ENCODE measurements at regions not wholly inside any gene's neighbourhood (a gene's known extent, or its start where the extent isn't known, plus 50 kb on each side); places are given as distances from the start of the nearest gene placed in this dataset.

DNA sequence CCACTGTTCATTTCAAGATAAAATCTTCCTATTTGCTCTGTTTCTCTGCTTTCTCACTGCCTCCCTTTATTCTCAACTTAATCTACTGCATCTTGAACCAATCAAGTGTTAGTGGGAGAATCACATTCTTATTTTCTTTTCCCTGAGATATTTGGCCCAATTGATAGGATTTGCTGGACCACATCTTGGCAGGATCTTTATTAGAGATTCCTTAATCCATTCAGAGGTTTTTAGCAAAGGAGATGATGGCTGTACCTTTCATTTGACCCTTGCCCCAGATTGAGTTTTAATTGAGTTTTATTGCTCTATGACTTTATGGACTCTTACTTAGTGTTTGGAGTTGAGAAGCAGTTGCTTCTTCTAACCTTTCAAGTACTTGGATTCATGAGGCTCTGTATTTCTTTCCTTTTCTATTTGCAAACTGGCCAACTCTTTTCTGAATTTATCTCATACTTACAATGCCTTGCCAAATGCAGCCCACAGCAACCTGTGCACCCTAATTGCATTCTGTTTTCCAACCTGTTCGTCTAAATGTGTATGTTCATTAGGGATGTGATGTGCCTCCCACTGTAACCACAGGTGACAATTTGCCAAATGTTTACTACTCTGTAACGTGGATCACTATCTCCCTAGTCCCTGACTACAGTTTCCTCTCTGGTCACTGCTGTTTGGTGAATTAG is 274.8 kb upstream of the KAZN start:
- TF ChIP-seq, protein P1, sequence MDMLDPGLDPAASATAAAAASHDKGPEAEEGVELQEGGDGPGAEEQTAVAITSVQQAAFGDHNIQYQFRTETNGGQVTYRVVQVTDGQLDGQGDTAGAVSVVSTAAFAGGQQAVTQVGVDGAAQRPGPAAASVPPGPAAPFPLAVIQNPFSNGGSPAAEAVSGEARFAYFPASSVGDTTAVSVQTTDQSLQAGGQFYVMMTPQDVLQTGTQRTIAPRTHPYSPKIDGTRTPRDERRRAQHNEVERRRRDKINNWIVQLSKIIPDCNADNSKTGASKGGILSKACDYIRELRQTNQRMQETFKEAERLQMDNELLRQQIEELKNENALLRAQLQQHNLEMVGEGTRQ (IDR thresholded peaks at IDR 0.05), result no peak
- TF ChIP-seq, protein P2, sequence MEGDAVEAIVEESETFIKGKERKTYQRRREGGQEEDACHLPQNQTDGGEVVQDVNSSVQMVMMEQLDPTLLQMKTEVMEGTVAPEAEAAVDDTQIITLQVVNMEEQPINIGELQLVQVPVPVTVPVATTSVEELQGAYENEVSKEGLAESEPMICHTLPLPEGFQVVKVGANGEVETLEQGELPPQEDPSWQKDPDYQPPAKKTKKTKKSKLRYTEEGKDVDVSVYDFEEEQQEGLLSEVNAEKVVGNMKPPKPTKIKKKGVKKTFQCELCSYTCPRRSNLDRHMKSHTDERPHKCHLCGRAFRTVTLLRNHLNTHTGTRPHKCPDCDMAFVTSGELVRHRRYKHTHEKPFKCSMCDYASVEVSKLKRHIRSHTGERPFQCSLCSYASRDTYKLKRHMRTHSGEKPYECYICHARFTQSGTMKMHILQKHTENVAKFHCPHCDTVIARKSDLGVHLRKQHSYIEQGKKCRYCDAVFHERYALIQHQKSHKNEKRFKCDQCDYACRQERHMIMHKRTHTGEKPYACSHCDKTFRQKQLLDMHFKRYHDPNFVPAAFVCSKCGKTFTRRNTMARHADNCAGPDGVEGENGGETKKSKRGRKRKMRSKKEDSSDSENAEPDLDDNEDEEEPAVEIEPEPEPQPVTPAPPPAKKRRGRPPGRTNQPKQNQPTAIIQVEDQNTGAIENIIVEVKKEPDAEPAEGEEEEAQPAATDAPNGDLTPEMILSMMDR (IDR thresholded peaks at IDR 0.05), result no peak
- TF ChIP-seq SMC3 (IDR thresholded peaks at IDR 0.05), result no peak
- TF ChIP-seq RFX5 (IDR thresholded peaks at IDR 0.05), result no peak
- TF ChIP-seq EP300 (IDR thresholded peaks at IDR 0.05), result no peak
- TF ChIP-seq JUN (IDR thresholded peaks at IDR 0.05), result no peak
- TF ChIP-seq POLR2A (IDR thresholded peaks at IDR 0.05; ENCODE audit: low read length), result no peak
- TF ChIP-seq NR3C1 (IDR thresholded peaks at IDR 0.05), result no peak
- no peak for TF ChIP-seq POLR2AphosphoS2 (conservative IDR thresholded peaks at IDR 0.05; ENCODE audit: low read length)
- no peak for TF ChIP-seq CBX2 (IDR thresholded peaks at IDR 0.05; ENCODE audit: borderline replicate concordance, low read depth)
- TF ChIP-seq, protein P3, sequence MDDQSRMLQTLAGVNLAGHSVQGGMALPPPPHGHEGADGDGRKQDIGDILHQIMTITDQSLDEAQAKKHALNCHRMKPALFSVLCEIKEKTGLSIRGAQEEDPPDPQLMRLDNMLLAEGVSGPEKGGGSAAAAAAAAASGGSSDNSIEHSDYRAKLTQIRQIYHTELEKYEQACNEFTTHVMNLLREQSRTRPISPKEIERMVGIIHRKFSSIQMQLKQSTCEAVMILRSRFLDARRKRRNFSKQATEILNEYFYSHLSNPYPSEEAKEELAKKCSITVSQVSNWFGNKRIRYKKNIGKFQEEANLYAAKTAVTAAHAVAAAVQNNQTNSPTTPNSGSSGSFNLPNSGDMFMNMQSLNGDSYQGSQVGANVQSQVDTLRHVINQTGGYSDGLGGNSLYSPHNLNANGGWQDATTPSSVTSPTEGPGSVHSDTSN (IDR thresholded peaks at IDR 0.05), result no peak
- no peak for TF ChIP-seq MAFK (IDR thresholded peaks at IDR 0.05; ENCODE audit: partially characterized antibody)
- TF ChIP-seq, protein P4, sequence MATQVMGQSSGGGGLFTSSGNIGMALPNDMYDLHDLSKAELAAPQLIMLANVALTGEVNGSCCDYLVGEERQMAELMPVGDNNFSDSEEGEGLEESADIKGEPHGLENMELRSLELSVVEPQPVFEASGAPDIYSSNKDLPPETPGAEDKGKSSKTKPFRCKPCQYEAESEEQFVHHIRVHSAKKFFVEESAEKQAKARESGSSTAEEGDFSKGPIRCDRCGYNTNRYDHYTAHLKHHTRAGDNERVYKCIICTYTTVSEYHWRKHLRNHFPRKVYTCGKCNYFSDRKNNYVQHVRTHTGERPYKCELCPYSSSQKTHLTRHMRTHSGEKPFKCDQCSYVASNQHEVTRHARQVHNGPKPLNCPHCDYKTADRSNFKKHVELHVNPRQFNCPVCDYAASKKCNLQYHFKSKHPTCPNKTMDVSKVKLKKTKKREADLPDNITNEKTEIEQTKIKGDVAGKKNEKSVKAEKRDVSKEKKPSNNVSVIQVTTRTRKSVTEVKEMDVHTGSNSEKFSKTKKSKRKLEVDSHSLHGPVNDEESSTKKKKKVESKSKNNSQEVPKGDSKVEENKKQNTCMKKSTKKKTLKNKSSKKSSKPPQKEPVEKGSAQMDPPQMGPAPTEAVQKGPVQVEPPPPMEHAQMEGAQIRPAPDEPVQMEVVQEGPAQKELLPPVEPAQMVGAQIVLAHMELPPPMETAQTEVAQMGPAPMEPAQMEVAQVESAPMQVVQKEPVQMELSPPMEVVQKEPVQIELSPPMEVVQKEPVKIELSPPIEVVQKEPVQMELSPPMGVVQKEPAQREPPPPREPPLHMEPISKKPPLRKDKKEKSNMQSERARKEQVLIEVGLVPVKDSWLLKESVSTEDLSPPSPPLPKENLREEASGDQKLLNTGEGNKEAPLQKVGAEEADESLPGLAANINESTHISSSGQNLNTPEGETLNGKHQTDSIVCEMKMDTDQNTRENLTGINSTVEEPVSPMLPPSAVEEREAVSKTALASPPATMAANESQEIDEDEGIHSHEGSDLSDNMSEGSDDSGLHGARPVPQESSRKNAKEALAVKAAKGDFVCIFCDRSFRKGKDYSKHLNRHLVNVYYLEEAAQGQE (IDR thresholded peaks at IDR 0.05), result no peak
